Body of pancreas (tissue), 4 donors: ENCODE measurements at regions not wholly inside any gene's neighbourhood (a gene's known extent, or its start where the extent isn't known, plus 50 kb on each side); places are given as distances from the start of the nearest gene placed in this dataset.

Source experiments
- ATAC-seq: fragments of 150-250 bp; one replicate; pipeline ENCODE4 v1.9.1; 2016
- DNase-seq, 4 donors: peaks; one replicate each; pipeline ENCODE4 v3.0.0-alpha.2; 2019
- H3K27ac ChIP-seq, 4 donors: fragments of 200-600 bp; sonication (generic); 1 replicate in 3 of 4; 2 replicates in 1 of 4; pipeline versions ENCODE4 v1.5.1 to v1.6.1; 2016 to 2019; ENCODE audit warnings: mild to moderate bottlenecking in 1 of 4, mixed read lengths in 1 of 4, moderate library complexity in 1 of 4
- H3K27me3 ChIP-seq, 2 donors: fragments of 200-600 bp; sonication (generic); one replicate each; pipeline ENCODE4 v1.6.0; 2016; ENCODE audit warnings: mild to moderate bottlenecking in 1 of 2
- H3K36me3 ChIP-seq, 2 donors: fragments of 200-600 bp; sonication (generic); replicated peaks in 1 of 2; 2 replicates each; pipeline ENCODE4 v1.5.1; 2016; ENCODE audit warnings: low read depth in 2 of 2; ENCODE audit not compliant: insufficient read depth in 1 of 2
- H3K4me1 ChIP-seq: fragments of 200-600 bp; sonication (generic); one replicate; pipeline ENCODE4 v1.6.0; 2016
- H3K4me3 ChIP-seq, 2 donors: fragments of 200-600 bp; sonication (generic); 1 replicate in 1 of 2; 2 replicates in 1 of 2; pipeline ENCODE4 v1.5.1; 2016 to 2019
- H3K9me3 ChIP-seq, 3 donors: fragments of 200-600 bp; sonication (generic); 1 replicate in 2 of 3; 2 replicates in 1 of 3; pipeline ENCODE4 v1.5.1; 2016
- POLR2A ChIP-seq, 3 donors: fragments of 450-650 bp; IDR thresholded peaks; one replicate each; pipeline ENCODE4 v1.6.1; 2016; ENCODE audit warnings: antibody characterized with exemption in 3 of 3, mild to moderate bottlenecking in 2 of 3
- WGBS, 2 donors: methylation state at CpG; one replicate each; pipeline ENCODE4 v1.1.5; 2017; 5-methylcytosine and 5-hydroxymethylcytosine counted together
- intact Hi-C: fragments of 100-400 bp; cut with DNase I; formaldehyde crosslinking; loops from one replicate; pipeline ENCODE4 v1.15.1; 2023
- TF ChIP-seq, protein P1 (sequence below), 7 experiments: fragments of 450-650 bp in 4 of 7; fragments of 200-600 bp in 3 of 7; sonication (generic) in 3 of 7; IDR thresholded peaks; one replicate each; pipeline ENCODE4 v1.5.1; 2016 to 2019; ENCODE audit warnings: antibody characterized with exemption in 7 of 7

DNA sequence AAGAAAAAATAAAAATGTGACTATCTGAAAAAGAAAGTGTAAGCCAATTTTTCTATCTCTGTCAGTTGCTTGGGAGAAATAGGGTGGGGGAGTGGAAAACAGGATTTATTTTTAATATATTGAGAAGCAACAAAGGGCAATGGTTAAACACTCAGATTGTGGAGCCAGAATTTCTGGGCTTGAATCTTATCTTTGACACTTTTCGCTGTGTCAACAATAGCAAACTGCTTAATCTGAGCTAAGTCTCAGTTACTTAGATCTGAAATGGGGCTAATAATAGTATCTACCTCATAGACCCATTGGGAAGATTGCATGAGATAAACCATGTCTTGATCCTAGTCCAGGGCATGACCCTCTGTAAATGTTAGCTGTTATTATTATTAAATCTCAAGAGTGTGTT lies 468.1 kb downstream of the ADGRL2 start:
- Histone ChIP-seq H3K4me3 (no peak overlapping the region), H3K36me3 (no peaks in the 10 kb centered on the region), H3K4me1 (no peaks in the 10 kb centered on the region), H3K27ac (no peak overlapping the region), H3K27me3 (no peaks in the 10 kb centered on the region), H3K9me3 (no peaks in the 10 kb centered on the region)
- no peak for DNase-seq
- intact Hi-C loops: no loop called here
- TF ChIP-seq, protein P1, sequence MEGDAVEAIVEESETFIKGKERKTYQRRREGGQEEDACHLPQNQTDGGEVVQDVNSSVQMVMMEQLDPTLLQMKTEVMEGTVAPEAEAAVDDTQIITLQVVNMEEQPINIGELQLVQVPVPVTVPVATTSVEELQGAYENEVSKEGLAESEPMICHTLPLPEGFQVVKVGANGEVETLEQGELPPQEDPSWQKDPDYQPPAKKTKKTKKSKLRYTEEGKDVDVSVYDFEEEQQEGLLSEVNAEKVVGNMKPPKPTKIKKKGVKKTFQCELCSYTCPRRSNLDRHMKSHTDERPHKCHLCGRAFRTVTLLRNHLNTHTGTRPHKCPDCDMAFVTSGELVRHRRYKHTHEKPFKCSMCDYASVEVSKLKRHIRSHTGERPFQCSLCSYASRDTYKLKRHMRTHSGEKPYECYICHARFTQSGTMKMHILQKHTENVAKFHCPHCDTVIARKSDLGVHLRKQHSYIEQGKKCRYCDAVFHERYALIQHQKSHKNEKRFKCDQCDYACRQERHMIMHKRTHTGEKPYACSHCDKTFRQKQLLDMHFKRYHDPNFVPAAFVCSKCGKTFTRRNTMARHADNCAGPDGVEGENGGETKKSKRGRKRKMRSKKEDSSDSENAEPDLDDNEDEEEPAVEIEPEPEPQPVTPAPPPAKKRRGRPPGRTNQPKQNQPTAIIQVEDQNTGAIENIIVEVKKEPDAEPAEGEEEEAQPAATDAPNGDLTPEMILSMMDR (IDR thresholded peaks at IDR 0.05): no peak
- no peak for TF ChIP-seq POLR2A (IDR thresholded peaks at IDR 0.05)
- WGBS, 2 donors: 35 to 36% methylated on average over 1 of the region's 1 CpG
- no peak for ATAC-seq

DNA sequence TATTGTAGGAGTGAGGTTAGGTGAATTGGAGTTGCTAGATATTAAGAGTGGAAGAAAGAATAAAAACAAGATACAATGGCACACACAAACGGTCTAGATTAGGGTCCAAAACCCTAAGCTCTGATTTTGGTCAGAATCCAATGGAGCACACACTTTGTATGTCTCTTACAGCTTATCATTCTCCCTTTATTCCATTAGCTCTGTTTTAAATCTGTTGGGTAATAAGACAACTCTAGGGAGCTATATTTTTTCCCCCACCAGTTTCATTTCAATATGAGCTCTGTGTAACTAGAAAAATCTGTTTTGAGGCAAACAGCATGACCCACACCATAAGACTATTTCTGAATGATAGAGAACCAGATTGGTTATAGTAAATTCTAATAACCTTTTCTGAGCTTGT lies 465.6 kb downstream of the ADGRL2 start:
- ATAC-seq (no peak), DNase-seq (no peak)
- H3K27ac ChIP-seq: no peak overlapping the region
- H3K4me1 ChIP-seq: no peaks in the 10 kb centered on the region
- H3K27me3 ChIP-seq: no peaks in the 10 kb centered on the region
- H3K4me3 ChIP-seq: no peak overlapping the region
- H3K36me3 ChIP-seq: no peaks in the 10 kb centered on the region
- no peaks in the 10 kb centered on the region for H3K9me3 ChIP-seq
- TF ChIP-seq, protein P1 (IDR thresholded peaks at IDR 0.05): no peak
- no peak for TF ChIP-seq POLR2A (IDR thresholded peaks at IDR 0.05)
- intact Hi-C loops: no loop called here
- 40 to 47% methylated on average over 1 of the region's 1 CpG for WGBS, 2 donors

DNA sequence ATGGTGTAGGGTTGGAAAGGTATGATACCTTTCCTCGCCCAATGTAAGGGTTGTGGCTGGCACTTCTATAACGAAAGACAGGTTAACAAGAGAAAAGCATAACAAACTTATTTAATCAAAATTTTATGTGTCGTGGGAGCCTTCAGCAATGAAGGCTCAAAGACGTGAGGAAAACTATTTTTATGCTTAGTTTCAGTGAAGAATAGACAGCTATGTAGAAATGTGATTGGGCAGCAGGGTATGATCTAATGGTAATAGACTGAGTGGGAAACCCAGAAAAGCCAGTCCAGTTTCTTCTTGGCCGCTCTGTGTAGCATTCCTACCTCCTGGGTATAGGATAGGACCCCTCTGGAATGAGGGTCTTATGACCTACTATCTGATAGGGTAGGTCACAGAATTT lies 464.7 kb downstream of the ADGRL2 start:
- Histone ChIP-seq H3K9me3 (no peaks in the 10 kb centered on the region), H3K36me3 (no peaks in the 10 kb centered on the region), H3K4me3 (no peak overlapping the region), H3K27ac (no peak overlapping the region), H3K4me1 (no peaks in the 10 kb centered on the region), H3K27me3 (no peaks in the 10 kb centered on the region)
- TF ChIP-seq POLR2A (IDR thresholded peaks at IDR 0.05): no peak
- TF ChIP-seq, protein P1 (IDR thresholded peaks at IDR 0.05): no peak
- no peak for DNase-seq
- intact Hi-C loops: no loop called here
- WGBS, 2 donors: 73% methylated on average over 5 of the region's 5 CpGs
- ATAC-seq: no peak

DNA sequence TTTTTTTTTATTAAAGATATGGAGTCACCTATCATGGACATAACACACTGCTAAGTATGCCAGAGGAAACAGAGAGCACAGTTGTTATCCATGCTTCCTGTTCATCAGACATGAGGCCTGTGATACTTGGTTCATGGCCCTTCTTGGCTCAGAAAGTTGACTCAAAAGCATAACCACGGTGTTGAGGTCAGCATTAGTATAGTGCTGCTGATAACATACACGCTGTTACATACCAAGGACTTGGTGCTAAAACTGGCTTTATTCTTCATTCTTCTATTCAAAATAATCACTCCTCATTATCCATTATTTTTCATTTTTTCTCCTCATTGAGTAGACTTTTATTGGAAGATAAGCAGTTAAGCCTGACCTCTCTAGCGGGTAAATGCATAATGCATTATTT lies 464.1 kb downstream of the ADGRL2 start:
- Histone ChIP-seq H3K27me3 (no peaks in the 10 kb centered on the region), H3K36me3 (no peaks in the 10 kb centered on the region), H3K27ac (no peak overlapping the region), H3K9me3 (no peaks in the 10 kb centered on the region), H3K4me1 (no peaks in the 10 kb centered on the region), H3K4me3 (no peak overlapping the region)
- intact Hi-C loops: no loop called here
- ATAC-seq (no peak), DNase-seq (no peak)
- WGBS, 2 donors: 84 to 89% methylated on average over 3 of the region's 3 CpGs
- TF ChIP-seq, protein P1 (IDR thresholded peaks at IDR 0.05): no peak
- no peak for TF ChIP-seq POLR2A (IDR thresholded peaks at IDR 0.05)

DNA sequence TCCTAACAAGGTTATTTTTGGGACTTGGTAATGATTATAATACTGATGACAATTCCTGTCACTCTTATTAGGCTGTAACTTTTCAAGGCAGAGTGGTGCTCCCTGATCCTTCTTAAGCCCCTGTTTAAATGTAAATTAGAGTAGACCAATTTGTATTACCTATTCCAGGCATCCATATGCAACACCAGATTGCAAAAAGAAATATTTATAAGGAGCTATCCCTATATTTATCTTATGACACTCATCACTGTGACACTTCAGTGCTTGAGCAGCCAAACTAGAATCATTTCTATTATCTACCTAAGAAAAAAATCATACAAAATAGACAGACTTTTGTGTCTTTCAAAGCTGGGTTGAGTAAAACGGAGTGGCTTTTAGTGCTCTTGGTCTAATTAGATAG lies 462.7 kb downstream of the ADGRL2 start:
- no peak for DNase-seq
- Histone ChIP-seq H3K27ac (no peak overlapping the region), H3K9me3 (no peaks in the 10 kb centered on the region), H3K27me3 (no peaks in the 10 kb centered on the region), H3K4me3 (no peak overlapping the region), H3K36me3 (no peaks in the 10 kb centered on the region), H3K4me1 (no peaks in the 10 kb centered on the region)
- intact Hi-C loops: no loop called here
- TF ChIP-seq POLR2A (IDR thresholded peaks at IDR 0.05): no peak
- TF ChIP-seq, protein P1 (IDR thresholded peaks at IDR 0.05): no peak
- ATAC-seq: no peak
- 34 to 55% methylated on average over 1 of the region's 1 CpG for WGBS, 2 donors
